IMR-90 (cell line): ENCODE measurements at regions not wholly inside any gene's neighbourhood (a gene's known extent, or its start where the extent isn't known, plus 50 kb on each side); places are given as distances from the start of the nearest gene placed in this dataset.

Experiments used
- ATAC-seq: fragments of 200-7000 bp; cut with Tn5 transposase; 2 replicates; pipeline ENCODE4 v1.9.1; 2020; ENCODE audit warnings: low read depth, mild to moderate bottlenecking, moderate library complexity
- BruUV-seq: library from RNA; stranded (reverse); fragments of 400-500 nt; replicated peaks from 2 replicates; lab custom pipeline; 2021; lab: Mats Ljungman, UMichigan
- CTCF ChIA-PET: fragments of 300-600 bp; formaldehyde crosslinking; extraction: SDS; loops from one replicate; lab custom pipeline; 2021; ENCODE audit warnings: antibody characterized with exemption; lab: Yijun Ruan, JAX
- POLR2A ChIA-PET: fragments of 300-600 bp; sonication (Branson Sonifier 250); formaldehyde crosslinking; loops from one replicate; lab custom pipeline; 2022; ENCODE audit warnings: antibody characterized with exemption; ENCODE audit not compliant: unreplicated experiment; lab: Charles Lee
- DNase-seq: peaks from one replicate; pipeline ENCODE4 v3.0.0; 2013
- H2AFZ ChIP-seq: replicated peaks from 2 replicates; pipeline ENCODE3; 2013; ENCODE audit warnings: low read length, mild to moderate bottlenecking; ENCODE audit not compliant: poor library complexity
- H2AK5ac ChIP-seq: 2 replicates; pipeline ENCODE4 v1.6.1; 2013; ENCODE audit warnings: low read depth, low read length, inconsistent platforms
- H2AK9ac ChIP-seq: replicated peaks from 2 replicates; pipeline ENCODE3; 2013; ENCODE audit warnings: mild to moderate bottlenecking, low read depth, low read length, moderate library complexity; ENCODE audit not compliant: poor library complexity
- H2BK120ac ChIP-seq: 2 replicates; pipeline ENCODE4 v1.6.1; 2013; ENCODE audit warnings: low read depth, low read length, inconsistent platforms
- H2BK15ac ChIP-seq: 3 replicates; pipeline ENCODE4 v1.6.1; 2013; ENCODE audit warnings: low read depth, low read length, inconsistent platforms
- H2BK20ac ChIP-seq: 2 replicates; pipeline ENCODE4 v1.6.1; 2013; ENCODE audit warnings: low read depth, mild to moderate bottlenecking, inconsistent platforms, low read length, moderate library complexity
- H2BK5ac ChIP-seq: 2 replicates; pipeline ENCODE4 v1.6.1; 2013; ENCODE audit warnings: mild to moderate bottlenecking, low read depth, low read length, inconsistent platforms; ENCODE audit not compliant: poor library complexity, severe bottlenecking
- H3K14ac ChIP-seq: replicated peaks from 2 replicates; pipeline ENCODE4 v1.6.1; 2013; ENCODE audit warnings: low read depth, low read length, inconsistent platforms
- H3K18ac ChIP-seq: 2 replicates; pipeline ENCODE4 v1.6.1; 2013; ENCODE audit warnings: low read depth, low read length, control low read depth
- H3K23ac ChIP-seq: 2 replicates; pipeline ENCODE4 v1.6.1; 2013; ENCODE audit warnings: low read depth, low read length, inconsistent platforms
- H3K27ac ChIP-seq: 2 replicates; pipeline ENCODE4 v1.5.1; 2013; ENCODE audit warnings: mild to moderate bottlenecking, control low read depth, low read length; ENCODE audit not compliant: insufficient read depth
- H3K27me3 ChIP-seq: 2 replicates; pipeline ENCODE4 v1.6.1; 2013; ENCODE audit warnings: low read length; ENCODE audit not compliant: control insufficient read depth, insufficient read depth
- H3K36me3 ChIP-seq: 2 replicates; pipeline ENCODE4 v1.6.1; 2013; ENCODE audit warnings: low read length, mixed read lengths; ENCODE audit not compliant: control insufficient read depth, insufficient read depth
- H3K4ac ChIP-seq: 2 replicates; pipeline ENCODE4 v1.6.1; 2013; ENCODE audit warnings: low read depth, low read length, inconsistent platforms
- H3K4me1 ChIP-seq: 2 replicates; pipeline ENCODE4 v1.6.1; 2013; ENCODE audit warnings: low read length, mixed read lengths; ENCODE audit not compliant: control insufficient read depth, insufficient read depth
- H3K4me2 ChIP-seq: 2 replicates; pipeline ENCODE4 v1.6.1; 2013; ENCODE audit warnings: low read depth, mild to moderate bottlenecking, control low read depth, low read length, moderate library complexity
- H3K4me3 ChIP-seq: 2 replicates; pipeline ENCODE4 v1.5.1; 2013; ENCODE audit warnings: low read depth, mild to moderate bottlenecking, control low read depth, low read length, moderate library complexity; ENCODE audit not compliant: insufficient read depth
- H3K56ac ChIP-seq: 2 replicates; pipeline ENCODE4 v1.6.1; 2013; ENCODE audit warnings: low read length, inconsistent platforms; ENCODE audit not compliant: insufficient read depth; ENCODE audit errors: extremely low read depth
- H3K79me1 ChIP-seq, 2 experiments: 2 replicates each; pipeline ENCODE4 v1.6.1; 2013; ENCODE audit warnings: low read length in 2 of 2, inconsistent platforms in 1 of 2, low read depth in 1 of 2
- H3K9ac ChIP-seq: 2 replicates; pipeline ENCODE4 v1.6.1; 2013; ENCODE audit warnings: low read depth, low read length, control low read depth
- H3K9me1 ChIP-seq: 2 replicates; pipeline ENCODE4 v1.6.1; 2013; ENCODE audit warnings: low read length, inconsistent platforms; ENCODE audit not compliant: insufficient read depth
- H3K9me3 ChIP-seq: 2 replicates; pipeline ENCODE4 v1.6.1; 2013; ENCODE audit warnings: low read length; ENCODE audit not compliant: control insufficient read depth, insufficient read depth
- H4K20me1 ChIP-seq: 2 replicates; pipeline ENCODE4 v1.6.1; 2013; ENCODE audit warnings: low read length, inconsistent platforms; ENCODE audit not compliant: insufficient read depth
- H4K5ac ChIP-seq: 2 replicates; pipeline ENCODE4 v1.6.1; 2013; ENCODE audit warnings: mild to moderate bottlenecking, low read depth, low read length, control low read depth
- H4K8ac ChIP-seq, 2 experiments: 2 replicates each; pipeline ENCODE4 v1.6.1; 2013; ENCODE audit warnings: low read depth in 2 of 2, low read length in 2 of 2, control low read depth in 1 of 2, inconsistent platforms in 1 of 2
- H4K91ac ChIP-seq: 2 replicates; pipeline ENCODE4 v1.6.1; 2013; ENCODE audit warnings: low read depth, low read length, inconsistent platforms; ENCODE audit not compliant: insufficient read depth
- BHLHE40 ChIP-seq: fragments of 150-350 bp; IDR thresholded peaks from 2 replicates; pipeline ENCODE4 v1.6.1; 2016; ENCODE audit warnings: mild to moderate bottlenecking, low read depth, low read length
- ELK1 ChIP-seq: fragments of 150-350 bp; IDR thresholded peaks from 2 replicates; pipeline ENCODE4 v1.6.1; 2016; ENCODE audit warnings: low read depth, mild to moderate bottlenecking, low read length, moderate library complexity, borderline replicate concordance
- MAFK ChIP-seq: IDR thresholded peaks from 2 replicates; pipeline ENCODE4 v1.6.1; 2012; ENCODE audit warnings: low read depth, low read length, improper control_type of control experiment
- POLR2A ChIP-seq: IDR thresholded peaks from 2 replicates; pipeline ENCODE4 v1.6.1; 2012; ENCODE audit warnings: mild to moderate bottlenecking, low read depth, low read length
- RAD21 ChIP-seq: IDR thresholded peaks from 2 replicates; pipeline ENCODE4 v1.6.1; 2012; ENCODE audit warnings: low read length, improper control_type of control experiment
- RCOR1 ChIP-seq: IDR thresholded peaks from 2 replicates; pipeline ENCODE4 v1.6.1; 2012; ENCODE audit warnings: mild to moderate bottlenecking, low read length, improper control_type of control experiment; ENCODE audit not compliant: insufficient replicate concordance
- RFX5 ChIP-seq: IDR thresholded peaks from 2 replicates; pipeline ENCODE4 v1.8.0; 2012; ENCODE audit warnings: low read depth, mild to moderate bottlenecking, low read length, moderate library complexity
- WGBS, 2 experiments: methylation state at CpG; one replicate each; pipeline versions ENCODE4 v1.1.5 to v1.1.7; 2013; ENCODE audit warnings: missing lambda C conversion rate in 2 of 2; ENCODE audit not compliant: insufficient read length in 1 of 2; ENCODE audit errors: extremely low coverage in 2 of 2; 5-methylcytosine and 5-hydroxymethylcytosine counted together
- dilution Hi-C: fragments of 300-500 bp; cut with HindIII; formaldehyde crosslinking; loops from one replicate; pipeline ENCODE4 v1.14.3; 2018; ENCODE audit warnings: low sequenced_read_pairs; ENCODE audit not compliant: unreplicated experiment
- in situ Hi-C: fragments of 300-500 bp; cut with MboI; formaldehyde crosslinking; loops from 3 replicates; pipeline ENCODE4 v1.14.3; 2019; ENCODE audit warnings: low sequenced_read_pairs, inconsistent platforms, mixed read lengths
- intact Hi-C: fragments of 100-400 bp; cut with micrococcal nuclease; formaldehyde crosslinking; loops from 2 replicates; pipeline ENCODE4 v1.10.0; 2022

- Histone ChIP-seq H3K4me3 (no peak overlapping the region), H3K23ac (no peak overlapping the region), H3K4me1 (no peaks in the 10 kb centered on the region), H2BK15ac (no peak overlapping the region), H4K20me1 (no peaks in the 10 kb centered on the region), H3K4me2 (no peak overlapping the region), H4K5ac (no peak overlapping the region), H4K8ac (no peak overlapping the region), H3K4ac (no peak overlapping the region), H3K36me3 (no peaks in the 10 kb centered on the region), H4K91ac (no peak overlapping the region), H2BK20ac (no peak overlapping the region), H3K9ac (no peak overlapping the region), H2AK9ac (no peak overlapping the region), H2BK5ac (no peak overlapping the region), H3K27ac (no peak overlapping the region), H3K27me3 (peaks cover 1% of the 10 kb centered on the region; the same call in 1 of the 2 replicates), H2BK120ac (no peak overlapping the region), H3K9me3 (no peaks in the 10 kb centered on the region), H3K18ac (no peak overlapping the region), H3K14ac (no peak overlapping the region), H3K9me1 (no peaks in the 10 kb centered on the region), H2AFZ (no peak overlapping the region), H2AK5ac (no peak overlapping the region), H3K79me1 (no peaks in the 10 kb centered on the region), H3K56ac (no peak overlapping the region)
- BruUV-seq: no TSS peak
- dilution Hi-C loops (no loop called here), intact Hi-C loops (no loop called here), in situ Hi-C loops (no loop called here)
- CTCF ChIA-PET: no interaction called here
- ATAC-seq (no peak), DNase-seq (no peak)
- POLR2A ChIA-PET: no interaction called here
- TF ChIP-seq POLR2A: no peak
- TF ChIP-seq RAD21: no peak
- no peak for TF ChIP-seq RCOR1
- no peak for TF ChIP-seq BHLHE40
- TF ChIP-seq ELK1: no peak
- TF ChIP-seq MAFK: no peak
- no peak for TF ChIP-seq RFX5
- WGBS, 2 experiments: 0% methylated on average over 1 of the region's 7 CpGs; no CpG with 5 or more reads in 1 of the 2 experiments
Observed at GRCh38 chr9:135033487-135033886, 54.0 kb upstream of the OLFM1 start.
